GM12878 (cell line): ENCODE measurements at regions not wholly inside any gene's neighbourhood (a gene's known extent, or its start where the extent isn't known, plus 50 kb on each side); places are given as distances from the start of the nearest gene placed in this dataset.
"Not testable (repeated sequence)": the region's sequence is repeated elsewhere in the genome, so short reads cannot be mapped to it uniquely, and the experiment has no call there.

Source experiments
- ATAC-seq: fragments of 200-7000 bp; cut with Tn5 transposase; 3 replicates; pipeline ENCODE4 v1.9.1; 2020; ENCODE audit warnings: mild to moderate bottlenecking, moderate library complexity
- BruUV-seq: library from RNA; stranded (reverse); fragments of 400-500 nt; replicated peaks from 2 replicates; lab custom pipeline; 2021; lab: Mats Ljungman, UMichigan
- CTCF ChIA-PET: fragments of 300-600 bp; sonication (Branson Sonifier 250); formaldehyde crosslinking; extraction: SDS; loops from one replicate; lab custom pipeline; 2021; ENCODE audit warnings: inconsistent platforms; lab: Yijun Ruan, JAX
- POLR2A ChIA-PET: fragments of 350-600 bp; formaldehyde crosslinking; extraction: SDS; loops from one replicate; lab custom pipeline; 2021; ENCODE audit warnings: inconsistent platforms; lab: Charles Lee
- RAD21 ChIA-PET: fragments of 300-600 bp; sonication (Branson Sonifier 250); formaldehyde crosslinking; loops from one replicate; lab custom pipeline; 2023; ENCODE audit warnings: antibody characterized with exemption; ENCODE audit not compliant: unreplicated experiment; lab: Charles Lee
- SMC1A ChIA-PET: fragments of 300-600 bp; sonication (Branson Sonifier 250); formaldehyde crosslinking; loops from one replicate; lab custom pipeline; 2023; ENCODE audit not compliant: unreplicated experiment, uncharacterized antibody; lab: Charles Lee
- DNase-seq: peaks from one replicate; pipeline ENCODE4 v3.0.0-alpha.2; 2011; ENCODE audit warnings: low read depth, low spot score
- FAIRE-seq: peaks from 3 replicates; lab custom pipeline; 2011; peaks lifted over from hg19 to GRCh38; lab: Jason Lieb, UNC
- H2AFZ ChIP-seq: 2 replicates; pipeline ENCODE4 v1.6.0; 2011; ENCODE audit warnings: low read depth, low read length, control low read depth; ENCODE audit not compliant: control insufficient read depth
- H3K27ac ChIP-seq: 2 replicates; pipeline ENCODE4 v1.5.1; 2011; ENCODE audit warnings: control low read depth; ENCODE audit not compliant: control insufficient read depth, insufficient read depth
- H3K27me3 ChIP-seq, 2 experiments: replicated peaks in 1 of 2; 2 replicates each; pipeline versions ENCODE4 v1.6.0 to v1.6.1; 2011; ENCODE audit warnings: low read length in 1 of 2; ENCODE audit not compliant: control insufficient read depth in 2 of 2, insufficient read depth in 2 of 2
- H3K36me3 ChIP-seq, 2 experiments: 2 replicates each; pipeline ENCODE4 v1.5.1; 2011; ENCODE audit warnings: low read length in 1 of 2; ENCODE audit not compliant: control insufficient read depth in 2 of 2, insufficient read depth in 2 of 2
- H3K4me1 ChIP-seq: 2 replicates; pipeline ENCODE4 v1.6.1; 2011; ENCODE audit warnings: mild to moderate bottlenecking, low read length, moderate library complexity, mixed read lengths; ENCODE audit not compliant: control insufficient read depth, insufficient read depth
- H3K4me2 ChIP-seq: 2 replicates; pipeline ENCODE4 v1.6.0; 2011; ENCODE audit warnings: control low read depth; ENCODE audit not compliant: control insufficient read depth, insufficient read depth
- H3K4me3 ChIP-seq: fragments of 200-600 bp; sonication (generic); 2 replicates; pipeline ENCODE4 v1.5.1; 2016
- H3K79me2 ChIP-seq: 2 replicates; pipeline ENCODE4 v1.6.0; 2011; ENCODE audit warnings: low read length; ENCODE audit not compliant: control insufficient read depth, insufficient read depth
- H3K9ac ChIP-seq: 2 replicates; pipeline ENCODE4 v1.8.0; 2011; ENCODE audit warnings: low read length, control low read depth, mixed read lengths; ENCODE audit not compliant: control insufficient read depth, insufficient read depth
- H3K9me3 ChIP-seq: replicated peaks from 3 replicates; pipeline ENCODE4 v1.5.1; 2011; ENCODE audit warnings: mild to moderate bottlenecking, low read length; ENCODE audit not compliant: control insufficient read depth, insufficient read depth
- H4K20me1 ChIP-seq: 2 replicates; pipeline ENCODE4 v1.6.0; 2011; ENCODE audit not compliant: control insufficient read depth, insufficient read depth
- WGBS: methylation state at CpG from one replicate; pipeline ENCODE4 v1.1.6; 2016; ENCODE audit warnings: low lambda C conversion rate; ENCODE audit not compliant: insufficient replicate concordance, insufficient coverage; ENCODE audit errors: missing lambda C conversion rate; 5-methylcytosine and 5-hydroxymethylcytosine counted together
- in situ Hi-C: fragments of 300-500 bp; cut with MboI; formaldehyde crosslinking; loops from 9 replicates; pipeline ENCODE4 v1.14.3; 2018; ENCODE audit warnings: mixed read lengths
- intact Hi-C: fragments of 100-400 bp; cut with micrococcal nuclease; formaldehyde crosslinking; loops from one replicate; pipeline ENCODE4 v1.14.2; 2022; ENCODE audit not compliant: unreplicated experiment

GRCh38 chr4:118566003-118566513 lies 119.1 kb upstream of the METTL14 start:
- intact Hi-C loops, H4K20me1 ChIP-seq, H3K4me2 ChIP-seq, H3K36me3 ChIP-seq, RAD21 ChIA-PET, H3K27me3 ChIP-seq, in situ Hi-C loops, H3K27ac ChIP-seq, H3K4me1 ChIP-seq, H3K9ac ChIP-seq, H3K9me3 ChIP-seq, POLR2A ChIA-PET, CTCF ChIA-PET, H3K79me2 ChIP-seq, SMC1A ChIA-PET, BruUV-seq, H3K4me3 ChIP-seq: not testable (repeated sequence)
- peak; percentile 4 for DNase-seq
- WGBS, result 9% methylated on average over 9 of the region's 9 CpGs
- peak; percentile 84 for ATAC-seq
- H2AFZ ChIP-seq, result 0 out of 2 replicates have a peak overlapping the region, but pooled peaks have one; percentile 29
- peak; percentile 35 for FAIRE-seq

GRCh38 chr4:118572991-118573390 lies 112.2 kb upstream of the METTL14 start:
- SMC1A ChIA-PET, H3K27ac ChIP-seq, H3K4me3 ChIP-seq, H3K36me3 ChIP-seq, ATAC-seq, intact Hi-C loops, H3K79me2 ChIP-seq, H4K20me1 ChIP-seq, POLR2A ChIA-PET, H3K27me3 ChIP-seq, H3K9me3 ChIP-seq, in situ Hi-C loops, DNase-seq, H3K4me2 ChIP-seq, BruUV-seq, CTCF ChIA-PET, RAD21 ChIA-PET, H2AFZ ChIP-seq, H3K9ac ChIP-seq, H3K4me1 ChIP-seq, FAIRE-seq: not testable (repeated sequence)
- 75% methylated on average over 10 of the region's 10 CpGs for WGBS

GRCh38 chr4:118574251-118574913 lies 110.8 kb upstream of the METTL14 start:
- H3K4me3 ChIP-seq, H3K79me2 ChIP-seq, CTCF ChIA-PET, DNase-seq, H3K27ac ChIP-seq, BruUV-seq, RAD21 ChIA-PET, H3K9me3 ChIP-seq, SMC1A ChIA-PET, H2AFZ ChIP-seq, POLR2A ChIA-PET, intact Hi-C loops, in situ Hi-C loops, H3K36me3 ChIP-seq, H3K4me1 ChIP-seq, H3K27me3 ChIP-seq, H4K20me1 ChIP-seq, H3K4me2 ChIP-seq, H3K9ac ChIP-seq, ATAC-seq: not testable (repeated sequence)
- WGBS, result 15% methylated on average over 3 of the region's 3 CpGs
- FAIRE-seq, result peak; percentile 89

GRCh38 chr4:118575057-118575456 lies 110.1 kb upstream of the METTL14 start:
- SMC1A ChIA-PET, H3K79me2 ChIP-seq, RAD21 ChIA-PET, BruUV-seq, H3K36me3 ChIP-seq, H3K4me3 ChIP-seq, intact Hi-C loops, ATAC-seq, H2AFZ ChIP-seq, in situ Hi-C loops, CTCF ChIA-PET, DNase-seq, H3K9me3 ChIP-seq, H3K27ac ChIP-seq, H3K9ac ChIP-seq, H3K4me1 ChIP-seq, POLR2A ChIA-PET, H3K27me3 ChIP-seq, H4K20me1 ChIP-seq, H3K4me2 ChIP-seq: not testable (repeated sequence)
- WGBS, result 100% methylated on average over 1 of the region's 1 CpG
- FAIRE-seq, result peak; percentile 81
